ENCODE measurements at regions not wholly inside any gene's neighbourhood (a gene's known extent, or its start where the extent isn't known, plus 50 kb on each side); places are given as distances from the start of the nearest gene placed in this dataset.

GRCh38 chr4:19727141-19727540 is 524.6 kb upstream of the SLIT2 start:
- no peak for DNase-seq (ENCODE audit: low read depth)
- H3K4me3 ChIP-seq (ENCODE audit: low read depth, low read length), result no peak overlapping the region
- no peak for TF ChIP-seq CTCF (conservative IDR thresholded peaks at IDR 0.05; ENCODE audit: low read depth, low read length)

- no peak for TF ChIP-seq CTCF (conservative IDR thresholded peaks at IDR 0.05; ENCODE audit: low read depth, low read length)
- no peak for DNase-seq (ENCODE audit: low read depth)
Measured at GRCh38 chr4:19725130-19725529, 526.6 kb upstream of the SLIT2 start.

GRCh38 chr4:19722404-19722803 is 529.3 kb upstream of the SLIT2 start:
- no peak overlapping the region for H3K4me3 ChIP-seq (ENCODE audit: low read depth, low read length)
- DNase-seq (ENCODE audit: low read depth), result no peak
- TF ChIP-seq CTCF (conservative IDR thresholded peaks at IDR 0.05; ENCODE audit: low read depth, low read length), result no peak

More at GRCh38 chr4:19725130-19725529, 526.6 kb upstream of the SLIT2 start:
- H3K4me3 ChIP-seq (ENCODE audit: low read depth, low read length), result no peak overlapping the region

- H3K4me3 ChIP-seq (ENCODE audit: low read depth, low read length), result no peak overlapping the region
- DNase-seq (ENCODE audit: low read depth), result no peak
- TF ChIP-seq CTCF (conservative IDR thresholded peaks at IDR 0.05; ENCODE audit: low read depth, low read length), result no peak
Measured at GRCh38 chr4:19721587-19721986, 530.1 kb upstream of the SLIT2 start.

- DNase-seq (ENCODE audit: low read depth), result no peak
- no peak for TF ChIP-seq CTCF (conservative IDR thresholded peaks at IDR 0.05; ENCODE audit: low read depth, low read length)
- no peak overlapping the region for H3K4me3 ChIP-seq (ENCODE audit: low read depth, low read length)
Measured at GRCh38 chr4:19720610-19721009, 531.1 kb upstream of the SLIT2 start.

- H3K4me3 ChIP-seq (ENCODE audit: low read depth, low read length), result no peak overlapping the region
- DNase-seq (ENCODE audit: low read depth), result no peak
- TF ChIP-seq CTCF (conservative IDR thresholded peaks at IDR 0.05; ENCODE audit: low read depth, low read length), result no peak
Measured at GRCh38 chr4:19720190-19720589, 531.5 kb upstream of the SLIT2 start.

GRCh38 chr4:19711871-19712270 is 539.8 kb upstream of the SLIT2 start:
- no peak overlapping the region for H3K4me3 ChIP-seq (ENCODE audit: low read depth, low read length)
- no peak for DNase-seq (ENCODE audit: low read depth)
- no peak for TF ChIP-seq CTCF (conservative IDR thresholded peaks at IDR 0.05; ENCODE audit: low read depth, low read length)
